Caco-2 (cell line): ENCODE measurements at regions not wholly inside any gene's neighbourhood (a gene's known extent, or its start where the extent isn't known, plus 50 kb on each side); places are given as distances from the start of the nearest gene placed in this dataset.

Experiments used
- BruUV-seq: library from RNA; stranded (reverse); fragments of 400-500 nt; replicated peaks from 2 replicates; lab custom pipeline; 2021; lab: Mats Ljungman, UMichigan
- CTCF ChIA-PET: fragments of 300-600 bp; sonication (Branson Sonifier 250); formaldehyde crosslinking; loops from one replicate; lab custom pipeline; 2022; ENCODE audit warnings: antibody characterized with exemption; lab: Charles Lee
- POLR2A ChIA-PET: fragments of 300-600 bp; sonication (Branson Sonifier 250); formaldehyde crosslinking; loops from one replicate; lab custom pipeline; 2022; ENCODE audit warnings: antibody characterized with exemption; lab: Charles Lee
- DNase-seq, 2 experiments: peaks; one replicate each; pipeline versions ENCODE4 v3.0.0 to v3.0.0-alpha.2; 2020 to 2022
- H3K27me3 ChIP-seq: replicated peaks from 2 replicates; pipeline ENCODE4 v1.6.0; 2011; ENCODE audit warnings: low read length; ENCODE audit not compliant: control insufficient read depth, insufficient read depth
- H3K36me3 ChIP-seq: 2 replicates; pipeline ENCODE4 v1.5.1; 2011; ENCODE audit warnings: low read length; ENCODE audit not compliant: control insufficient read depth, insufficient read depth
- H3K4me1 ChIP-seq: fragments of 250-450 bp; sonication (Bioruptor Pico); 2 replicates; pipeline ENCODE4 v1.5.1; 2020; ENCODE audit warnings: mild to moderate bottlenecking
- H3K4me3 ChIP-seq: 2 replicates; pipeline ENCODE4 v1.5.1; 2011; ENCODE audit warnings: low read depth, mild to moderate bottlenecking, control low read depth, low read length
- H3K9me3 ChIP-seq: fragments of 250-450 bp; sonication (Bioruptor Pico); 2 replicates; pipeline ENCODE4 v1.5.1; 2020; ENCODE audit warnings: mild to moderate bottlenecking, moderate library complexity
- H3K27ac Mint-ChIP-seq: one replicate; pipeline ENCODE4 v1.8.0; 2022; ENCODE audit warnings: mixed read lengths; ENCODE audit not compliant: unreplicated experiment
- H3K27me3 Mint-ChIP-seq: one replicate; pipeline ENCODE4 v1.8.0; 2022; ENCODE audit warnings: mixed read lengths; ENCODE audit not compliant: insufficient read depth, unreplicated experiment
- H3K36me3 Mint-ChIP-seq: one replicate; pipeline ENCODE4 v1.8.0; 2022; ENCODE audit warnings: mild to moderate bottlenecking, mixed read lengths; ENCODE audit not compliant: insufficient read depth, unreplicated experiment
- H3K4me1 Mint-ChIP-seq: one replicate; pipeline ENCODE4 v1.8.0; 2022; ENCODE audit warnings: low read depth, mixed read lengths; ENCODE audit not compliant: unreplicated experiment
- H3K4me3 Mint-ChIP-seq: one replicate; pipeline ENCODE4 v1.8.0; 2022; ENCODE audit warnings: mild to moderate bottlenecking, moderate library complexity, mixed read lengths; ENCODE audit not compliant: unreplicated experiment
- H3K9me3 Mint-ChIP-seq: one replicate; pipeline ENCODE4 v1.8.0; 2022; ENCODE audit warnings: mixed read lengths; ENCODE audit not compliant: unreplicated experiment
- CTCF ChIP-seq, 2 experiments: fragments of 200-600 bp in 1 of 2; IDR thresholded peaks; 1 replicate in 1 of 2; 2 replicates in 1 of 2; pipeline versions ENCODE4 v1.5.1 to v1.8.0; 2011 to 2022; ENCODE audit warnings: antibody characterized with exemption in 1 of 2, control low read depth in 1 of 2, inconsistent platforms in 1 of 2, low read depth in 1 of 2, low read length in 1 of 2, mild to moderate bottlenecking in 1 of 2, moderate library complexity in 1 of 2; ENCODE audit not compliant: insufficient read depth in 1 of 2, severe bottlenecking in 1 of 2, unreplicated experiment in 1 of 2
- intact Hi-C: fragments of 100-400 bp; cut with micrococcal nuclease; formaldehyde crosslinking; loops from one replicate; pipeline ENCODE4 v1.10.0; 2022; ENCODE audit not compliant: unreplicated experiment

GRCh38 chrX:40418146-40418812, 162.5 kb upstream of the ATP6AP2 start:
- Histone ChIP-seq H3K27me3 (no peaks in the 10 kb centered on the region), H3K4me1 (no peaks in the 10 kb centered on the region), H3K4me3 (no peak overlapping the region), H3K9me3 (no peaks in the 10 kb centered on the region), H3K36me3 (no peaks in the 10 kb centered on the region)
- Mint-ChIP-seq H3K27me3 (no peaks in the 10 kb centered on the region), H3K27ac (no peak overlapping the region), H3K36me3 (no peaks in the 10 kb centered on the region), H3K4me3 (no peak overlapping the region), H3K4me1 (no peaks in the 10 kb centered on the region), H3K9me3 (no peaks in the 10 kb centered on the region)
- intact Hi-C loops, result no loop called here
- TF ChIP-seq CTCF (IDR thresholded peaks at IDR 0.05; ENCODE audit: insufficient read depth in 1 of 2, low read depth in 1 of 2, low read length in 1 of 2, severe bottlenecking in 1 of 2, unreplicated experiment in 1 of 2), result no peak
- ChIA-PET POLR2A (no interaction called here), CTCF (no interaction called here)
- no peak for DNase-seq
- BruUV-seq, result no TSS peak

- Mint-ChIP-seq H3K4me1 (no peaks in the 10 kb centered on the region), H3K27me3 (no peaks in the 10 kb centered on the region), H3K27ac (no peak overlapping the region), H3K36me3 (no peaks in the 10 kb centered on the region), H3K9me3 (no peaks in the 10 kb centered on the region), H3K4me3 (no peak overlapping the region)
- no peak overlapping the region for H3K4me3 ChIP-seq
- ChIA-PET CTCF (no interaction called here), POLR2A (no interaction called here)
- no peaks in the 10 kb centered on the region for H3K4me1 ChIP-seq
- H3K9me3 ChIP-seq, result no peaks in the 10 kb centered on the region
- no peaks in the 10 kb centered on the region for H3K27me3 ChIP-seq
- no peak for DNase-seq
- H3K36me3 ChIP-seq, result no peaks in the 10 kb centered on the region
- intact Hi-C loops, result no loop called here
- no TSS peak for BruUV-seq
- no peak for TF ChIP-seq CTCF (IDR thresholded peaks at IDR 0.05; ENCODE audit: insufficient read depth in 1 of 2, low read depth in 1 of 2, low read length in 1 of 2, severe bottlenecking in 1 of 2, unreplicated experiment in 1 of 2)
Measured at GRCh38 chrX:40415675-40416074, 165.1 kb upstream of the ATP6AP2 start.

- POLR2A ChIA-PET, result no interaction called here
- H3K36me3 Mint-ChIP-seq, result no peaks in the 10 kb centered on the region
- intact Hi-C loops, result no loop called here
Measured at GRCh38 chrX:40414335-40414734, 166.4 kb upstream of the ATP6AP2 start.

More at GRCh38 chrX:40414335-40414734, 166.4 kb upstream of the ATP6AP2 start:
- Histone ChIP-seq H3K4me1 (no peaks in the 10 kb centered on the region), H3K4me3 (no peak overlapping the region), H3K36me3 (no peaks in the 10 kb centered on the region), H3K9me3 (no peaks in the 10 kb centered on the region), H3K27me3 (no peaks in the 10 kb centered on the region)
- Mint-ChIP-seq H3K4me1 (no peaks in the 10 kb centered on the region), H3K27me3 (no peaks in the 10 kb centered on the region), H3K27ac (no peak overlapping the region), H3K4me3 (no peak overlapping the region), H3K9me3 (no peaks in the 10 kb centered on the region)
- CTCF ChIA-PET, result no interaction called here
- no TSS peak for BruUV-seq
- no peak for TF ChIP-seq CTCF (IDR thresholded peaks at IDR 0.05; ENCODE audit: insufficient read depth in 1 of 2, low read depth in 1 of 2, low read length in 1 of 2, severe bottlenecking in 1 of 2, unreplicated experiment in 1 of 2)
- DNase-seq, result no peak
